Esophagus mucosa (tissue), 1 donor: ENCODE measurements at regions not wholly inside any gene's neighbourhood (a gene's known extent, or its start where the extent isn't known, plus 50 kb on each side); places are given as distances from the start of the nearest gene placed in this dataset.
"Not testable (repeated sequence)": the region's sequence is repeated elsewhere in the genome, so short reads cannot be mapped to it uniquely, and the experiment has no call there.

Experiments
- ATAC-seq: fragments of 200-7000 bp; cut with Tn5 transposase; one replicate; pipeline ENCODE4 v1.9.1; 2020
- donor health status: DM: yes; HTN: yes; CAD: no.

DNA sequence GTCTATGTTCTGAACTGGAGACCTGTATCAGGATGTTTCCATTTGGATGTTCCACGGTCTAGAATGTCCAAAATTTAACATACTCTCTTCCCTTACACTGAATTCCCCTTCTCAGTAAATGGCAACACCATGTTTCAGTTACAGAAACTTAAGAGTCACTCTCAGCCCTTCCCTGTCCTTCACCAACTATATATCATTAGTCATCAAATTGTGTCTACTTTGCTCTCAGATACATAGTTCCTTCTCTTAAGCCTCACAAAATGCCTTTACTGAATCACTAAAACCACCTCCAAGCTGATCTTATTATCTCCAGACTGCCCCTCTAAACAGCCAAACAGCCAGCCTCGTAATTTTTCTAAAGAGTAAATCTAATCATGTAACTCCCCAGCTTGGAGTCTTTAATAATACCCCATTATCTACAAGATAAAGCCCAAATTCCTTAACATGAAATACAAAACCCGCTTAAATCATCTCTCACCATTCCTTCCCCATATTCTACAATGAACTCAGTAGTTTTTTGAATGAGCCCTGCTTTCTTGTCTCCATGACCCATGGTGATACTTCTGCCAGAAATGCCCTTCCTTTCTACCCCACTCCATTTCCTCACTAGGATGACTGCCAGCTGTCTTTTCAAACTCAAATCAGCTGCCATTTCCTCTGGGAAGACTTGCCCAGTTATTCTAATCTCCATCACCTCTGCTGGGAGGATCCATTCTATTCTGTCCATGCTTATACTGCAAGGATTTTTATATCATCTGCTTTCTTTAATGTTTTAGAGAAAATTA, 102.7 kb upstream of the ARHGAP42 start:
- ATAC-seq = no peak

DNA sequence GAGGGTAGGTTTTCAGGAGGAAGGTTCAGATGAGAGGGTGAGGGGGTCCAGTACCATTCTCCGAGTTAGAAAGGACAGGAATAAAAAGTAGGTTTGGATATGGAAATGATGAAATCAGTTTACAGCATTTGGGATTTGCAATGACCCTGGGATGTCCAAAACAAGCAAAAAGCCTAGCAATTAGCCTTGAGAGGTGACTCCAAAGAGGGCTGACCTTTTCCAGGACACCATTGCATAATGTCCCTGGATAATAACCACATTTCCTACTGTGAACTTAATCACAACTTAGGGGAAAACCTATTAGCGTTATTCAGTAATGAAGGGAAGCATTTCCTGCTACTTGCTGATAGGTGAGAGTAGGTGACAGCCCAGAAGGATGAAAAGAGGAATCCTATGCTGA, 101.4 kb upstream of the ARHGAP42 start:
- ATAC-seq = no peak

DNA sequence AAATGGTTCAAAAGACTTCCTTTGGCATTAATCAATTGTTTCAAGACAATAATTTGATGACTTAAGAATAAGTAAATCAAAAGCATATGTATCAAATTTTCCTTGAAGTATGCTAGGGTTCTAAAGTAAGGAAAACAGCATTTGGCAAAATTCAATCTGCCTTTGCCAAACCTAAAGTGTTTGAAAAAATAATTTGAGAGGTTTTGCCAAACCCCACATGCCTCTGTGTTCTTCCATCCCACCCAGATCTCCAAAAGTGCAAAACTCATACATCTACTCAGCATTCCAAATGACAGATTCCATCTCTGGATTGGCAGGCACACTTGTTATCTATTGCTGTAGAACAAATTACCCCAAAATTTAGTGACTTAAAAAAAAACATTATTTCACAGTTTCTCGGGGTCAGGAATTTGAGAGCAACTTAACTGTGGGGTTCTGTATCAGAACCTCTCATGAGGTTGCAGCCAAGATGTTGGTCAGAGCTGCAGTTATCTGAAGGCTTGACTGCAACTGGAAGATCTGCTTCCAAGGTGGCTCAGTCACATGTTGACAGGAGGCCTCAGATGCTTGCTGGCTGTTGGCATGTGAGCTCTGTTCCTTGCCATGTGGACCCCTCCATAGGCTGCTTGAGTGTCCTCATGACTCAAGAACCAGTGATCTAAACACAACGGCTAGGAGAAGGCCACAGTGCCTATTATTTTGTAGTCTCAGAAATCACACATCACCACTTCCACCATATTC, 100.6 kb upstream of the ARHGAP42 start:
- ATAC-seq = no peak

DNA sequence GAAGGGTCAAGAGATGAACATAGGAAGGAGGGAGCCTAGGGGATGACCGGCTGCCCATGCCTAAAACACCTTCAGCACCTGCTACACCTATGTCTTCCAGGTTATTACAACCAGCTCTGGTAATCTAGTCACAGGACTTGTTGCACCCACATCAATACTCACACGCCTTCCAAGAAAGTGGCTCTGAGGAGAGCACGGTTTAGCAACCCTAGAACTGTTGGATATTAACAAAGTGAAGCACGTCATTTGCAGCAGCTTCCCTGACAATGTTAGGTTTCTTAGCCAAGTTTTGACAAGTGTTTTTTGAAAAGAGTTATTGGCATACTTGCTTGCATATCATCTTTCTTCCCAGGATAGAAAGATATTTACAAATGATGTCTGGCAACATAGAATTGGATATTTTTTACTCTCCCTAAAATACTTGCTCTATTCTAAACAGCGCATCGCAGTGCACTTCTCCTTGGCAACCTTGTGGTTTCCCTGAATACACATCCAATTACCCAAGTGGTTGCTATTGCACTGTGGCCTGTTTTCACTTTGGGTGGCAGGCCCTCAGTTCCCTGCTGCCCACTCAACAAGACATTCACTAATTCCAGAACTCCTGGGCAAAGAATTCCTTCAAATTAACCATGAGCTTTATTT, 94.3 kb upstream of the ARHGAP42 start:
- ATAC-seq = no peak

DNA sequence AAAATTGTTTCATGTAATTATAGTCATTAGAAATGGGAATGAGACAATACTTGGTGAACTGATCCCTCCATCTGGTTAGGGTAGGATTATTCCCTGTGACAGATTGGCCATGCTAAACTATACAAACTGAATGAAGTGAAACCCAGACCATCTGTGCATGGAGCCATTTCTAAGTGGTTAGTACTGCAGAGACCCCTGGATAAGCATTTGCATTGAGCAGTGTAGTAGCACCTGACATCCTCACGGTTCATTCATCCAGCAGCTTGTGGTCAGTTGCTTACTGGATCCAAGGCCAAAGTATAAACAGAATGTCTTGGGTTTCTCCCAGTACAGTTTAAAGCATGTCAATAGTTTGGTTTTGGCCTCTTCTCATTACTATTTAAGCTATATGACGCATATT, 93.8 kb upstream of the ARHGAP42 start:
- ATAC-seq = no peak

DNA sequence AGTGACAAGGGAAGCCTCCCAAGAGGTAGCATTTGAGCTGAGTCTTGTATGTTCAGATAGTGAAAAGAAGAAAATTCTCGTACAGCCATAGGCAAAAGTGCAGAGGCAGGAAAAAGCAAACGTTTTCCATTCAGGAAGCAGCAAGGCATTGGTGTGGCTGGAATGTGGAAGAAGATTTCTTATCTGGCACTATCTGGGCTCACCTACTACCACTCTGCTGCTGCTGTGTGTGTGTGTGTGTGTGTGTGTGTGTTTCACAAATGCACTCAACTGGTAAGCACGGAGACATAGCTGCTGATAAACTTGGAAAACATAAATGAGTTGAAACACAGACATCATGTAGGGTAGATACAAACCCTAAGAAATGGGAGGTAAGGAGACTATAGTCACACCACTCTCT, 92.8 kb upstream of the ARHGAP42 start:
- no peak for ATAC-seq

DNA sequence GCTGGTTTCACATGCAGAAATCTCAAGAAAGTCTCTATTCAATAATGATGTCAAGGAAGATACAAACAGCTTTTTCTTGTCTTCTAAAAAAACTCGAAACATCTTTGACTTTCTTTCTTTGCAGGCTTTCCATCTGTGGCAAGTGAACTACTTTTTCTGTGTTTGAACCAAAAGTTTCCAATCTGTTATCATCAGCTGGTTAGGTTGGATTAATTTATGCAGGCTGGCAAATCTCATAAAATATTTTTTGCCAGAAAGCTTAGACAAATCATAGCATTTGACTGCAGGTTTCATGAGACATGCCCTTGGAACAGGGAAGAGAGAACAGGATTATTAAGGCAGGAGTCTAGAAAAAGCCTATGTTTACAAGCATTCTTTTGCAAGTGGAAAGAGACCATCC, 86.1 kb upstream of the ARHGAP42 start:
- ATAC-seq = no peak

GRCh38 chr11:100602716-100603115, 84.4 kb upstream of the ARHGAP42 start:
- no peak for ATAC-seq

DNA sequence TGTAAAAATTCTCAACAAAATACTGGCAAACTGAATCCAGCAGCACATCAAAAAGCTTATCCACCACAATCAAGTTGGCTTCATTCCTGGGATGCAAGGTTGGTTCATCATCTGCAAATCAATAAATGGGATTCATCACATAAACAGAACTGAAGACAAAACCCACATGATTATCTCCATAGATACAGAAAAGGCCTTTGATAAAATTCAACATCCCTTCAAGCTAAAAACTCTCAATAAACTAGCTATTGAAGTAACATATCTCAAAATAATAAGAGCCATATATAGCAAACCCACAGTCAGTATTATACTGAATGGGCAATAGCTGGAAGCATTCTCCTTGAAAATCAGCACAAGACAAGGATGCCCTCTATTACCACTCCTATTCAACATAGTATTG, 79.3 kb upstream of the ARHGAP42 start:
- ATAC-seq = not testable (repeated sequence)

- no peak for ATAC-seq
These were observed 74.3 kb upstream of the ARHGAP42 start for GRCh38 chr11:100612766-100613165.

GRCh38 chr11:100618914-100619313, 68.2 kb upstream of the ARHGAP42 start:
- ATAC-seq = no peak

DNA sequence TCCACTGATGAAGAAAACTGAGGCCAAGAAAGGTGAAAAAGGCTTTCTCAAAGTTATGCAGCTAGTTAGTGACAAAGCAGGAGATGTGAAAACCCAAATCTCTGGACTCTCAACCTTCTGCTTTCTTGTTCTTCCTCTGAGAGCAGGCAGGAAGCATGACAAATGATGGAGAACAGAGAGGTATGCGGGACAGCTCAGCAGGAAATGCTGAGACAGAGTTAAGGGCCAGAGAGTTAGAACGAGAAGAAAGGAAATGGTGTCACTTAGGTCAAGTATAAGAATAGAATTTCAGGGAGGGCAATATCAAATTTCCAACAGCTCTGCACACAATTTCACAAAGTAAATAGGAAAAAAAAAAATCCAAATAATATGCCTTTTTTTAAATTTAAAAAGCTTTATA, 67.6 kb upstream of the ARHGAP42 start:
- no peak for ATAC-seq

- ATAC-seq = no peak
These were observed 64.7 kb upstream of the ARHGAP42 start for GRCh38 chr11:100622404-100622803.

- ATAC-seq = no peak
These were observed 62.7 kb upstream of the ARHGAP42 start for GRCh38 chr11:100624346-100624745.

GRCh38 chr11:100625041-100625440, 62.0 kb upstream of the ARHGAP42 start:
- ATAC-seq = no peak

DNA sequence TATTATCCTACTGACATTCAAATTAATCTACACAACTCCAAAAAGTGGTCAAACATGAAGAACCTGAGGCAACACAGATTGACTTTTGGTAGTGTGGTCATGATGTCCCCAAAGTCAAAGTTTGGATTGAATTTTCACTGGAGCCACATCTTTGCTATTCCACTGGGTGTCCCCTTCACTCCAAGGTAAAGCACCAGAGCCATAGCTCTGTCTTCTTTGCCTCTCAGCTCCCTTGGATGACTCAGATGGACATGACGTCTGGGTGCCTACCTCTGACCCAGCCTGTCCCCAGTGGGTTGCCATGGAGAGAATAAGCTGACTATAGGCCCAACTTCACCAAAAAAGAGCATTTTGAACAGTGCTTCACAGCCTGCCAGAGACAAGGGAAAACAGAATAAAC, 57.4 kb upstream of the ARHGAP42 start:
- no peak for ATAC-seq

GRCh38 chr11:100630898-100631297, 56.2 kb upstream of the ARHGAP42 start:
- ATAC-seq = no peak

GRCh38 chr11:100631316-100631715, 55.8 kb upstream of the ARHGAP42 start:
- ATAC-seq = no peak

DNA sequence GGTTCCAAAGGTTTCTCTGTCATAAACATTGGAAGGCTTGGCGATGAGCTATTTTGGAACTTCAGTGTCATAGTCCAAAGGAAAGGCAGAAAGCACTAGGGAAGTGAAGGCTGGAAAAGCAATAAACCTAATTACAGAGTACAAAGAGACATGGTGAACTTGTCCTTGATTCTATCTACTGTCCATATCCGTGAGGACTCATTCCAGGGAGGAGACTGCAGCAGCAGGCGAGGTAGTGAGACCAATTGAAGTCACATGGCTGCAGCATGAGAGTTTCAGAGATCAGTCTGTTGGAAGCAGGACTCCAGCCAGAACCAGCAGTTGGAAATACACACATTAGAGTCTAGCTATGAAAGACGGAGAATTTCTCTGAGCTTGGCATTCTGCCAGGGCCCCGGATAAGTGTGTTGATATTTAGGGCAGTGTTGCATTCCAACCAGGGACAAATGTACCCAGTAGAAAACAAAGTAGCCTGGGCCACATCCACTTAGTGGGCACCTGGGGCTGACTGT, 54.1 kb upstream of the ARHGAP42 start:
- ATAC-seq = no peak

- no peak for ATAC-seq
These were observed 51.9 kb upstream of the ARHGAP42 start for GRCh38 chr11:100635194-100635593.

DNA sequence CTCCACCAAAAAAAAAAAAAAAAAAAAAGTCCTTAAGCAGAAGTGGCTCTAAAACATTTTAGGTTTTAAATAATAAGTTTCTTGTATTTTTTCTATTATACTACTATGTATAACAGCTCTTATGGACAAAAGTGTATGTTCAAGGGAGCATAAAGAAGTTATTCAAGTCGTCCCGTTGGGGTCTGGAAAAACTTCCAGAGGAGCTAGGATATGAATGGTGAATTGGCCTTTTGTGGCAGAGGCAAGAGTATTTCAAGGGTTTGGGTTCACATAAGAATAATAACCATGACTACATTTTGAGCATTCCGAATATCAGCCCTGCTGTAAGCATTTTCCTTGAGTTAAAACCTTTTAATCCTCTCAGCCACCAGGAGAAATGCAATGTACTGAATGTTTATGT, 50.6 kb upstream of the ARHGAP42 start:
- ATAC-seq = no peak
